Astrocyte (in vitro differentiated cells and primary cell): ENCODE measurements at regions not wholly inside any gene's neighbourhood (a gene's known extent, or its start where the extent isn't known, plus 50 kb on each side); places are given as distances from the start of the nearest gene placed in this dataset.

Experiments used
- DNase-seq: peaks from one replicate; pipeline ENCODE4 v3.0.0-alpha.2; 2010; ENCODE audit warnings: low read depth
- FAIRE-seq: peaks from 2 replicates; lab custom pipeline; 2011; peaks lifted over from hg19 to GRCh38; lab: Jason Lieb, UNC
- H2AFZ ChIP-seq: 2 replicates; pipeline ENCODE4 v1.6.0; 2012; ENCODE audit warnings: low read depth, low read length, inconsistent platforms
- H3K27ac ChIP-seq: 2 replicates; pipeline ENCODE4 v1.5.1; 2011; ENCODE audit warnings: low read depth, low read length, inconsistent platforms
- H3K27me3 ChIP-seq: 2 replicates; pipeline ENCODE4 v1.6.0; 2011; ENCODE audit warnings: low read length, inconsistent platforms; ENCODE audit not compliant: insufficient read depth
- H3K36me3 ChIP-seq: 2 replicates; pipeline ENCODE4 v1.5.1; 2011; ENCODE audit warnings: low read length, inconsistent platforms; ENCODE audit not compliant: insufficient read depth
- H3K4me1 ChIP-seq: 2 replicates; pipeline ENCODE4 v1.5.1; 2011; ENCODE audit warnings: low read length, inconsistent platforms; ENCODE audit not compliant: insufficient read depth
- H3K4me2 ChIP-seq: 2 replicates; pipeline ENCODE4 v1.6.0; 2012; ENCODE audit warnings: low read length, inconsistent platforms
- H3K4me3 ChIP-seq: 2 replicates; pipeline ENCODE4 v1.5.1; 2011; ENCODE audit warnings: low read depth, mild to moderate bottlenecking, low read length, inconsistent platforms; ENCODE audit not compliant: insufficient read depth
- H3K79me2 ChIP-seq: 2 replicates; pipeline ENCODE4 v1.6.0; 2012; ENCODE audit warnings: mild to moderate bottlenecking, low read length, inconsistent platforms; ENCODE audit not compliant: insufficient read depth
- H3K9ac ChIP-seq: 2 replicates; pipeline ENCODE4 v1.6.0; 2012; ENCODE audit warnings: mild to moderate bottlenecking, low read length, inconsistent platforms
- H3K9me3 ChIP-seq: 2 replicates; pipeline ENCODE4 v1.5.1; 2012; ENCODE audit warnings: low read depth, mild to moderate bottlenecking, low read length, inconsistent platforms; ENCODE audit not compliant: insufficient read depth
- H4K20me1 ChIP-seq: 2 replicates; pipeline ENCODE4 v1.6.0; 2012; ENCODE audit warnings: low read length, inconsistent platforms; ENCODE audit not compliant: insufficient read depth
- H3K27ac Mint-ChIP-seq: one replicate; pipeline ENCODE4 v1.8.0; 2021; ENCODE audit warnings: mild to moderate bottlenecking, mixed read lengths; ENCODE audit not compliant: unreplicated experiment
- H3K27me3 Mint-ChIP-seq: one replicate; pipeline ENCODE4 v1.8.0; 2021; ENCODE audit warnings: low read depth, mixed read lengths; ENCODE audit not compliant: unreplicated experiment
- H3K36me3 Mint-ChIP-seq: one replicate; pipeline ENCODE4 v1.8.0; 2021; ENCODE audit warnings: low read depth, mixed read lengths; ENCODE audit not compliant: unreplicated experiment
- H3K4me1 Mint-ChIP-seq: one replicate; pipeline ENCODE4 v1.8.0; 2021; ENCODE audit warnings: low read depth, mixed read lengths; ENCODE audit not compliant: unreplicated experiment
- H3K4me3 Mint-ChIP-seq: one replicate; pipeline ENCODE4 v1.8.0; 2021; ENCODE audit warnings: mild to moderate bottlenecking, moderate library complexity, mixed read lengths; ENCODE audit not compliant: unreplicated experiment
- H3K9me3 Mint-ChIP-seq: one replicate; pipeline ENCODE4 v1.8.0; 2021; ENCODE audit warnings: mild to moderate bottlenecking, mixed read lengths; ENCODE audit not compliant: unreplicated experiment
- CTCF ChIP-seq: IDR thresholded peaks from 2 replicates; pipeline ENCODE4 v1.5.1; 2011; ENCODE audit warnings: low read depth, mild to moderate bottlenecking, inconsistent platforms, low read length, moderate library complexity; ENCODE audit not compliant: insufficient read depth
- EZH2 ChIP-seq: IDR thresholded peaks from 2 replicates; pipeline ENCODE4 v1.6.1; 2012; ENCODE audit warnings: mild to moderate bottlenecking, low read length, inconsistent platforms; ENCODE audit not compliant: insufficient read depth

GRCh38 chr6:167226383-167226685 is 64.8 kb upstream of the UNC93A start:
- Histone ChIP-seq H3K27me3 (peaks cover 5% of the 10 kb centered on the region), H4K20me1 (no peaks in the 10 kb centered on the region), H3K79me2 (no peaks in the 10 kb centered on the region), H3K4me3 (no peak overlapping the region), H2AFZ (no peak overlapping the region), H3K27ac (no peak overlapping the region), H3K4me1 (no peaks in the 10 kb centered on the region), H3K36me3 (no peaks in the 10 kb centered on the region), H3K9me3 (no peaks in the 10 kb centered on the region), H3K9ac (no peak overlapping the region), H3K4me2 (no peak overlapping the region)
- peaks cover 2% of the 10 kb centered on the region for H3K9me3 Mint-ChIP-seq
- peaks cover 29% of the 10 kb centered on the region for H3K27me3 Mint-ChIP-seq
- FAIRE-seq (no peak), DNase-seq (no peak)
- no peak overlapping the region for H3K27ac Mint-ChIP-seq
- H3K4me1 Mint-ChIP-seq = peaks cover 11% of the 10 kb centered on the region
- H3K4me3 Mint-ChIP-seq = no peak overlapping the region
- no peaks in the 10 kb centered on the region for H3K36me3 Mint-ChIP-seq
- TF ChIP-seq EZH2 (no peak), CTCF (no peak)

DNA sequence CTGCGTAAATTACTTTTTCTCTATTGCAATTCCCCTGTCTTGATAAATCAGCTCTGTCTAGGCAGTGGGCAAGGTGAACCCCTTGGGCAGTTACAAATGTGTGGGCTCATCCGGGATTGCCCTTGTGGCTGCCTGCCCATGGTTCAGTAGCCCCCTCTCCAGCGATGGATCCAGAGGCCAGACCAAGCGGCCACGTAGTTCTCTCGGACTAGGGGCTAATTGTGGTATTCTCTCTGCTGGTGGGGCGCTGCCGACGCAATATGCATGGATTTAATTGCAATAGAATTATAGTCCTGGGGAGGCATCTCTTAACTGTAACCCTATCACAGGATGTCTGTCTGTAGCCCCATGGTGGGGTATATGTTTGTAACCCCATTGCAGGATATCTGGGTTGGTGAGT is 64.3 kb upstream of the UNC93A start:
- peaks cover 27% of the 10 kb centered on the region for H3K27me3 Mint-ChIP-seq
- no peak overlapping the region for H3K4me2 ChIP-seq

GRCh38 chr6:167227984-167228383 is 63.1 kb upstream of the UNC93A start:
- Mint-ChIP-seq H3K4me3 (no peak overlapping the region), H3K27ac (peak overlapping the region; percentile 19), H3K27me3 (peaks cover 25% of the 10 kb centered on the region), H3K4me1 (peaks cover 18% of the 10 kb centered on the region), H3K36me3 (no peaks in the 10 kb centered on the region), H3K9me3 (peaks cover 2% of the 10 kb centered on the region)
- no peak overlapping the region for H3K9ac ChIP-seq
- H3K27ac ChIP-seq = no peak overlapping the region
- FAIRE-seq = no peak
- no peak overlapping the region for H3K4me2 ChIP-seq
- H3K27me3 ChIP-seq = peaks cover 5% of the 10 kb centered on the region
- H4K20me1 ChIP-seq = no peaks in the 10 kb centered on the region
- no peak overlapping the region for H2AFZ ChIP-seq
- no peak overlapping the region for H3K4me3 ChIP-seq
- TF ChIP-seq EZH2 = no peak
- TF ChIP-seq CTCF = no peak
- no peaks in the 10 kb centered on the region for H3K79me2 ChIP-seq
- no peaks in the 10 kb centered on the region for H3K9me3 ChIP-seq
- H3K4me1 ChIP-seq = no peaks in the 10 kb centered on the region
- no peaks in the 10 kb centered on the region for H3K36me3 ChIP-seq
- no peak for DNase-seq

More for the DNA sequence above, 64.3 kb upstream of the UNC93A start:
- Mint-ChIP-seq H3K36me3 (no peaks in the 10 kb centered on the region), H3K9me3 (peaks cover 2% of the 10 kb centered on the region), H3K27ac (no peak overlapping the region), H3K4me1 (peaks cover 11% of the 10 kb centered on the region), H3K4me3 (no peak overlapping the region)
- Histone ChIP-seq H3K9ac (no peak overlapping the region), H3K27me3 (peaks cover 5% of the 10 kb centered on the region), H2AFZ (no peak overlapping the region), H3K36me3 (no peaks in the 10 kb centered on the region), H3K79me2 (no peaks in the 10 kb centered on the region), H3K9me3 (no peaks in the 10 kb centered on the region), H3K4me1 (no peaks in the 10 kb centered on the region), H3K27ac (no peak overlapping the region), H3K4me3 (no peak overlapping the region), H4K20me1 (no peaks in the 10 kb centered on the region)
- TF ChIP-seq EZH2 = no peak
- TF ChIP-seq CTCF = no peak
- FAIRE-seq = no peak
- no peak for DNase-seq
